NCI-H82 (cell line): ENCODE measurements at regions not wholly inside any gene's neighbourhood (a gene's known extent, or its start where the extent isn't known, plus 50 kb on each side); places are given as distances from the start of the nearest gene placed in this dataset.

Experiments
- DNase-seq: peaks from one replicate; lab custom pipeline; 2025; lab: John Stamatoyannopoulos, UW

DNA sequence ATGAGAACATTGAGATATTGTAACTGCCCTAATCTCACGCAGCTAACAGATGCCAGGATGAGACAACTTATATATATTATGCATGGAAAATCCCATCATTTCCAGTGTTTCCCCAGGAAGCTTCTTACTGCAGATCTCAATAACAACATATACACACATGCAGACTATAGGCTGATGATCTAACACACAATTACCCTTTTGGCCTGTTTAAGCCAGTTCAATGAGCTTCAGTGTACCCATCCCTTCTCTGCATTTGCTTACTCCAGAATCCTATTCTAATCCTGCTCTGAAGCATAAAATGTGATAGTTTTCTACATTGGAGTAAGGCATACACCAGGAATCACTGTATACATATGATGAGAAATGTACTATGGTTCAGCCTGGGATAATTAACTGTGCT lies 489.4 kb downstream of the SUCLA2 start:
- no peak for DNase-seq

DNA sequence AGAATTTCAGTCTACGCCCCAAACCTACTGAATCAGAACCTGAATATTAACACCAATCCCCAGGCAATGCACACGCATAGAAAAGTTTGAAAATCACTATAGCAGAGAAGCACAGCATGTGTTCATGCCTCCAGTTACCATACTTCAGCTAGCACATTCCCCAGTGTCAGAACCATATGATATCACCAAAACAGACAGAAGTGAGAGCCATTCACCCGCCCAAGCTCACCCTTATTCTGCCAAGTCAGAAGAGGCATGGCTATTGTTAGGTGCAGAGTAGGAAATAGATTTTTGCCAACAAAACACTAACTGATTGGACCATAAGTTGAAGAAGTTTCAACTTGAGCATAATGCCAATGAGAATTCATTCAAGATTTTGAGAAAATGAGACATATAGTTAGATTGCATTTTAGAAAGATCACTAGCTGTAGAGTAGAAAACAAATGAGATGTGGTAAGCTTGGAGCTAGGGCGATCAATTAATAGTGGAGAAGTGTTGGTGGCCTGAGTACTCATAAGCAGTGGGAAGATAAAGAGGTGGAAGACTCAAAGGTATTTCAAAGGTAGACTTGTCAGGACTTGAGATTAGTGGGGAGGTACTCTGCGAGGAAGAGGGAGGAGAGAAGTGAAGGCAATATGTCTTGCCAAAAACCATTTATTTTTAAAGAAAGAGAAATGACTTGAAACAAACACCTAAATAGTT lies 492.4 kb downstream of the SUCLA2 start:
- no peak for DNase-seq

DNA sequence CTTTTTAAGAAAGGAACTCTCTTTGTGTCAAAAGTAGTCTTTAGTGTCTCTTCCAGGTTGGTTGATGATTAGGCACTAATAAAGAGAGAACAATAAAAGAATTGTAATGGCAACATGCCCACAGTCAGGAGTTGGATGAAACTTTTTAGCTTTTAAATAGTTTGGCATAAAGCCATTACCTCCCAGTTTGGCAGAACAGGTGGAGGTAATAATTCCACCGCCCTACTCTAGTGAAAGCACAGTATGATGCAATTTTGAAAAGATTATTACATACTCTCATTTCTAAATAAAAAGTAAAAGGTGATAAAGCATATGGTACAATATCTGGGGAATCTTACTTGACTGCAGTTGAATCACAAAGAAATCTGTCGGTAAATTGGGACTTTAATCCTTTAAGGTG lies 497.6 kb downstream of the SUCLA2 start:
- DNase-seq, result no peak

DNA sequence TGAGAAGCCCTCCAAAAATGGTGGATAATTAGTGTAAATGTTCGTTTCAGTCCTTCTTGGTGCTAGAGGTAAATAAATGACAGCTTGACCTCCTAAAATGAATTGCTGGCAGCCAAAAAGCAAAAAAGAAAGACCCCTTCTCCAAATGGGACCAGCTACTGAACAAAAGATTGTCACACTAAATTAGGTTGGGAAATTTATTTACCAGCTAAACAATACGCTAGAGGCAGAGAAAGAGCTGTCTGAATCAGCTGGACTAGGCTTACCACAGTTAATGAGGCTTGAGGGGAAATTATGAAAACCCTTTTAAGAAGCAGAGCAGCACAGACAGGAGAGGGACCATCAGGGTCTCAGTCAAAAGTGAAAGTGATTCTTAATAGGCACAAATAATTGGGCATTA lies 498.9 kb downstream of the SUCLA2 start:
- DNase-seq, result no peak

DNA sequence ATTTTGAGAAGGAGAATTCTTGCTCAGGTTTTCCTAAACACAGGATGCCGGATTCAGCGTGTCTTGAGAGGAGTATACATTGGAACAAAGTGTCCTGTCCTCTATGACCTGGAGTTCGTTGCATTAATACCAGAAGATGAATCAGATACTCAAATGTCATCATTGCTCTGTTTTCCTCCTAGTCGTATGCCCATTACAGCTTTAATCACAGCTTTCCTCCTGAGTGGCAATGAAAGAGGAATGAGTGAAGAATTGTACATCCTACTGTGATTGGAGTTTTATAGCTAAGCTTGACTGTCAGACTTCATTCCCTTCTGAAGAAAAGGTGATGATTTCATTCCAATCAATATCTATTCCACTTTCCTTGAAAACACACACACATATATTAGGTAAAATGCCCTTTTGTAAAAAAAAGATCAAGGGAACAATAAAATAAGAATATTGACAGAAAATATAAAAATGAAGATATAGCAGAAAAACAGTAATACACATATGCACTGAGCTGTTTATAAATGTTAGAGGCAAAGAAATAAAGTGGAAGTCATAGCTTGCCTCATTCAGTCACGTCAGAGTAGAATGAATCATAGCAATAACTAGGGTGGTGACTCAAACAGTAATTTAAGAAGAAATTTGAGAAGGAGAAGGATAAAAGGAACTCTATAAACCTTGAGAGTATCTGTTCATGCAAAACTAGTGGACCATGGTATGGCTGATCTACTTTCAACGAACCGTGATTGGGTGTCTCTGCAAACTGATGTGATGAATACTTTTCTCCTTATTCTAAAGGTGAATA lies 501.5 kb downstream of the SUCLA2 start:
- no peak for DNase-seq

DNA sequence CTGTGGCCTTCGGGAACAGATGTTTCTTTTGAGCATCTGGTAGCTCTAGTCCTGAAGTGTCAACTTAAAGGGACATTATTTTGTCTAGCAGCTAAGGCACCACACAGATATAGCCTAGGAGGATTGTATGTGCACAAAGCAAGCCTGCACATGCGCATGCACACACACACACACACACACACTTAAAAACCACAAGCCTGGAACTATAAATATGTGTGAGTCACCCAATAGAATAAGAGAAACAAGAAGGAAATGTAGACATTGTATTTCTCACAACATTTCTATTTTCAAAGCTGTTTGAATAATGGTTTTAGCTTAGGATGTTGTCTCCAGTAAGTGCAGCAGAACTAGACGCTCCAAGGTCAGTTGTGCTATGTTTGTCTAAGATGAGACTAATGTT lies 516.5 kb downstream of the SUCLA2 start:
- no peak for DNase-seq

DNA sequence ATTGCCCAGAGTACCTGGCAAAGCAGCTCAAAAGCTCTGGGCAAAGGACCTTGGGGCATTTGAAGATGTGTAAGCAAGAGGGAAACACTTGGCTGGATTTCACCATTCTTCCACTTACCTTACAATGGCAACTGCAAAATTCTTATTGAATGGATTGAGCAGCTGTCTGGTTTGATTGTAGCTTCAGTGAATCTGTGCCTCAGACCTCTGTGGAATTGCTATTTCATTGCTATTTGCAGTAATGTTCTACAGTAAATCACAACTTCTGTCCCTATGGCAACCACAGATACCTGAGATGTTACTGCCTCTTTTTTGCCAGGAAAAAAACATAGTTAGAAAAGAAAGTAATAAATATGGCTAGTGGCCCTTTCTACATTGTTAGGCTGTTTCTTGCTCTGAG lies 519.5 kb downstream of the SUCLA2 start:
- DNase-seq, result no peak

DNA sequence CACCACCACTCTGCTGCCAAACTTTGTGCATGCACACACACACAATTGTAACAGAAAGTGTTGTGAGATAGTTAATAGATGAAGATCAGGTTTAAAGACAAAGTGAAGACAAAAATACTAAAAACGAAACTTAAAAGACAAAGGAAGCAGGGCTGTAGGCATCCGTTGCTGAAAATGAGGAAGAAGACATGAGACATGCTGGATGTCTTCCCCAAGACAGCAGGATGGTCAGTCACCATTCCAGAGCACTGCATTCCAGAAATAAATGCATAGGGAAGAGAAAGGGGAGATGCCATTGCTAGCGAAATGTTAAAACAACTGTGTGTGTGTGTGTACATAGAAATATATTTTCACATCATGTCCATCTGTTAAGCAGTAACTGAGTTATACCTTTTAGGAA lies 520.1 kb downstream of the SUCLA2 start:
- no peak for DNase-seq

DNA sequence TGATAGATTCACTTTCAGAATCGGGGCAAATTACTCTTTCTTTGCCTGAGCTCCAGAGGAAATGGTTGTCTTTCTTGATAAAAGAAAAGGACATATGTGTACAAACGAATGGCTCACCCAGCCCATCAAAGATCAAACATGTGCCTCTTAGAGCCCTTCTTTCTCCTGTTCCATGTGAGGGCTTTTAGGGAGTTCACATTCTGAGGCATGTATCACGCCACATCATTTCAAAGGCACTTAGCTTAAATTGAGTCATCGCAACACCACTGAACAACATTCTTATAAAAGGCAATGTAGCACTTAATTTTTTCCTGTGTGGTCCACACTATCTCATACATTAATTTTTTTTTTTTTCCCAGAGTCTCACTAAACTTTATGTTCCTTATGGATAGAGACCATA lies 521.0 kb downstream of the SUCLA2 start:
- no peak for DNase-seq

DNA sequence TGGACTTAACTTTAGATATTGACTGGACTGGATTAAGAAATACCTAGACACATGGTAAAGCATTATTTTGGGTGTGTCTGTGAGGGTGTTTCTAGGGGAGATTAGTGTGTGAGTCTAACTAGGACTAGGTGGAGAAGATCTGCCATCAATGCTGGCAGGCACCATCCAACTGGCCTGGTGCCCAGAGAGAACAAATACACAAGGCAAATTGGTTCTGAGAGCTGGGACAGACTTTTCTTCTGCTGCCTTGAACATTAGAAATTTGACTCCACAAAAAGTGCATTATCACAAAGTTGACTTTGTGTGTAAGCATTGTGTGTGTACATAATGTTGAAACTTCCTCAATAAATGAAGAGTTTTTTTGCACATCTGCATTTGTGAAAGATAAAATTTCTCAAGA lies 522.1 kb downstream of the SUCLA2 start:
- DNase-seq, result peak; percentile 38

DNA sequence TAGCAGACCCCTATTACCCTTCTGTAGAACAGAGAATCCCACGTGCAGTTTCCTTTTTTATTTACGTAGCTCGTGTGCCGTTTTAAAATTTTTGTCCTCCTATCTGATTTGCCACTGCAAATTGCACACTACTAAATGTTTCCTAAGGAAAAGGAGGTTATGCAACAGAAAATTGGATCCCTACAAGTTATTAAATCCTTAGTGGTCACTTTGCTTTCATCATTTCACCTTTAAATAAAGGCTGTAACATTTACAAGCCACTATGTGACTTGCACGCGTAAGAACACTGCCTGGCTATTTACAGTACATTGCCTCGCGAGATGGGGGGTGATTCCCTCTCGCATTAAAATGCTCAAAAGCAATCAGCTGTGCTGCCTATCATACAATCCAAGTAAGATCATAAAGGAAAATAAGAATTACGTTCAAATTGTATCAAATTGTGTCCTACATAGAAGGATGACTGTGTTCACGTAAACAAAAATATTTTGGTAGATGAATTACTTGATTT lies 525.6 kb downstream of the SUCLA2 start:
- peak; percentile 15 for DNase-seq

DNA sequence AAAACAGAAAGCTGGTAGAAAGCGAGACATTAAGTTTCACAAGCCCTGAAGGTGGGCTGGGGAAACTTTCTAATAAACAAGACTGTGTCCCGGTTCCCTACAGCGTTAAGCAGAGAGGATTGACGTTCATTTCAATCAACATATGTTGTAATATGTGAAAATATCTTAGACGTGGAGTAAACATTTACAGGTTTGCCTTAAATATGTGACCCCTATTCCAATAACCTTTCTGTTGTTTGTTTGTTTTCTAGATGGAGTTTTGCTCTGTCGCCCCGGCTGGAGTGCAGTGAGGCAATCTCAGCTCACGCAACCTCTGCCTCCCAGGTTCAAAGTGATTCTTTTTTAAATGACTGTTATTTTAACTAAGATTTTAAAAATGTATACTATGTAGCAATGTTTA lies 526.2 kb downstream of the SUCLA2 start:
- no peak for DNase-seq

DNA sequence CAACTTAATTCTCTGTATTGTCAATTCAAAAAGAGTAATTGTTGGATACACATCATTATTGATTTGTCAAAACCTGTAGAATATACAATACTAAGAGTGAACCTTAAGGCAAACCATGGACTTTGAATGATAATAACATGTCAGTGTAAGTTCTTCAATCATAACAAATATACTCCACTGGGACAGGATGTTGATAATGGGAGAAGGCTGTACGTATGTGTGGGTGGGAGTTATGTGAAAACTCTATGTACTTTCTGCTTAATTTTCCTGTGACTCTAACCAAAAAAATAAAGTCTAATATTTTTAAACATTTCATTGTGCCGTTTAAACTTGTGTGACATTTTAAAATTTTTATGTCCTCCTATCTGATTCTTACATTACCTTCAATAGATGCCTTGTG lies 526.7 kb downstream of the SUCLA2 start:
- DNase-seq, result no peak

DNA sequence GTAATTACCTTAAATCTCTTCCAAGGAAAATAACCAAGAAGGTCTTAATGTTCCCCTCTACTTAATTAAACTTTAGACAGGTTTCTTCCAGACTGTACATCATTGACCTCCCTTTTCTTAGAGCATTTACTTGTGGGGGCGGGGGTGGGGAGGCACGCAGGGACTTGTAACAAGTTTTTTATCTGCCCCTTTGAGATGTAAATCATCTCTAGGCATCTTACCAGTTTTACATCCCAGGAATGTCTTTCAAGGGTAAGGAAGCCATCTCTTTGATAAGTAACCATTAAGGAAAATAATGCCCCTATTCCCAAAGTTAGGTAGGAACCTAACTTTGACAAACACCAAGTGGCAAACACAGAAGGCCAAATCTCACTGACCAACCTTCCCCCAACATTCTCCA lies 528.6 kb downstream of the SUCLA2 start:
- DNase-seq, result no peak

DNA sequence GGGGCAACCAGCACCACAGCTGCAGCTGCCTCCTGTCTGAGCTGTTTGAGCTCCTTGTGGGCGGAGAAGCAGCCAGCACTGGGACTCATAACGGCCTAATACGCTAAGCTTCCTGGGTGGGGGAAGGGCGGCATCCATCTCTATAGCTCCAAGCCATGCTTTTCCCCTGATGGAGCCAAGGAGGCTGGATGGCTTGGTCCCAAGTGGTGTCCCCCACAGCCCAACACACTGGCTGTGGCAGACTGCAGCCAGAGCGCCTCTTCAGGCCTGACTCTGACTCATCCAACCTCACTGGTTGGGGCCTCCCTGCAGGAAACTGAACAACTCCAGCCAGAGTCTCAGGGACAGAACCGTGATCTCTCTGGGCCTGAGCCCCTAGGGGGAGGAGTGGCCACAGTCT lies 537.3 kb downstream of the SUCLA2 start:
- peak; percentile 65 for DNase-seq

DNA sequence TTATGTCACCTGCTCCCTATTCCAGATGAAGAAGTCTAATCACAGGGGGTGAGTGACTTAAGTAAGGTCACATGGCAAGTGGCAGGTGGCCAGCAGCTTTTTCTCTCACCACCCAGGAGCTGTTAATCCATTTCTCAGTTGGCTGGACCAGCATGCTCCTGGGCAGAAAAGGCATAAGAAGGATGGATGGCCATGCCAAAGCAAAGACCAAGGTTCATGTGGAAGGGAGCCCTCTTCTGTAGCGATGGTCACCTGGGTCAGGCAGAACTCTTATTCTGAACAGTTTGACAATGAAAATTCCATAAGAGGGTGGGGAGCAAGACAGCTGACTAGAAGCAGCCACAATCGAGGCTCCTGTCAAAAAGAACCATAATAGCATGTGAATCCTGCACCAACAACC lies 538.1 kb downstream of the SUCLA2 start:
- no peak for DNase-seq

DNA sequence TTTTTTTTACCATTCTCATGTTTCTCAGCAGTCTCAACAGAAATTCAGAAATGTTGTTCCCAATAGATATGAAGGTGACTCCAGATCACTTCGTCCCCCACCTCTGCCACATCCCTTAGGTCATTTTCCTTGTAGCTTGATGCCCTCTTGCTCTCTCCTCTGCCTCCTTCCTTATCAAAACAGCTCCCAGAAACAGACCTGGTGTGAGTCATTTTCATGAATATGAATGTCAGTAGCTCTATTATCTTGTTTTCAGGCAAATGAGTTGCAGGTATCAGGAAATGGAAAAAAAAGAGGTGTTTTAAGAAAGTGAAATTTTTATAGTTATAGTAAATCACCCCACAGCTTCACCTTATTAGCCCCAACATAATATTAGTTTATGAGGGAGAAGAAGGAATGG lies 539.3 kb downstream of the SUCLA2 start:
- no peak for DNase-seq

DNA sequence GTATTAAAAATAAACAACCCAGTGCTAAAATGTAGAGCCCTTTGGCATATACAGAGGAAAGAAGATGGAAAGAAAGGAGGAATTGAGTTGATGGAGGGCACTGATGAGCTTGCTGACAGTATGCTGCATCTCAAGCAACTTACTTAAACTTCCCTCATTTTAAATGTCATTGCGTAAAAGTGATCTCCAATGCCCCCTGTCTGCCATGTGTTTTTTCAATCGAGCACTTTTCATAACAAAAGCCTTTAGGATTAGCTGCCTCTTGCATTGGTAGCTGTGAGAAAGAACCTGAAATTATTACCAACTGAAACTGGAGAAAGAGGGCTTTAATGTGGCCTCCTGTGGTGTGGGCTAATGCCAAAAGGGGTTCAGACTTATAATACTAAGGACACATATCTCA lies 541.6 kb downstream of the SUCLA2 start:
- DNase-seq, result peak; percentile 23

DNA sequence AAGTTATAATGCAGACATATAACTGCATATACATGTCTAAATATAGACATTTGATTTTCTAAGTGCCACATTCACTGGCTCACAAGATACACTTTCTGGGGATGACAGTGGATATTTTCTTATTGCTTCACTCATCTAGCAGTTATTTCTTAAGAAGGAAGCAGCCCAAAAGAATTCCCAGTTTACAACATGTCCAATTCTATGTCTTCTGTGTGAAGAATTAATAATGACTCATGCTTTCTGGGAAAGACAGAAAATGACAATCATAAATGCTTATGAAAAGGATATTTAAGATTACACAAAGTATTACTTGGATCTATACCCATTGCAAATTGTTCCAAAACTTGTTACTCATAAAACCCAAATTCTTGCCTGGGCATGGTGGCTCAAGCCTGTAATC lies 543.4 kb downstream of the SUCLA2 start:
- no peak for DNase-seq

DNA sequence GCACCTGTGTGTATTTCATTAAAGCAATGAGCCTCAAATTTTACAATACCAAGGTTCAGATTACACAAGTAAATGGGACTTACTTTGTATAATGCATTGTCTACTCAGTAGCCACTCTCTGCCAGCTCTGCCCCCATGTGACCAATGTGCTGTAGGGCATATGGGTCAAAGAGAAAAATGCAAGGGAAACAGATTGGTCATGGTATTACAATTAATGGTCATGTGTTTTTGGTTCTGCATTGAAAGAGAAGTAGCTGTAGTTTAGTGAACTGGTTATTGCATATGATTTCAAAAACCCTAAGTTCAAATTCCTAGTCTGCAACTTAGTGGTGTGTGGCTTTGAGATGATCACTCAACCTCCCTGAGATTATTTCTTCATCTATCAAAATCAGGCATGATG lies 545.4 kb downstream of the SUCLA2 start:
- peak; percentile 7 for DNase-seq

DNA sequence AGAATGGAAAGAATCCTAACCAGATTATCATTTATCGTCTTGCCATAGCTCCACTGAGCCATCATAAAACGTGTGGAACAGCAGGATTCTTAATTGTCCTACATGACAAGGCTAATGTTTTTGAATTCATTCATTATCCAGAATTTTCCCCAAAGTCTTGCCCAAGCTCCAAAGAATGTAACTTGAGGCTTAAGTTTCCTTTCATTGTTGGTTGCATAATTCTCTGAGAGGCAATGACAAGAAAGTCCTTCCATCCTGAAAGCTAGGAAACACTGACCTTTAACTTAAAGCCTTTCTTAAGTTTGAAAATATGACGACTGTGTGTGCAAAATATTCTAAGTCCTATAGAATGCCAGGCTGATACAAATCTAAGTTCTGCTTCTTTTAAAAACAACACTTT lies 546.1 kb downstream of the SUCLA2 start:
- no peak for DNase-seq

DNA sequence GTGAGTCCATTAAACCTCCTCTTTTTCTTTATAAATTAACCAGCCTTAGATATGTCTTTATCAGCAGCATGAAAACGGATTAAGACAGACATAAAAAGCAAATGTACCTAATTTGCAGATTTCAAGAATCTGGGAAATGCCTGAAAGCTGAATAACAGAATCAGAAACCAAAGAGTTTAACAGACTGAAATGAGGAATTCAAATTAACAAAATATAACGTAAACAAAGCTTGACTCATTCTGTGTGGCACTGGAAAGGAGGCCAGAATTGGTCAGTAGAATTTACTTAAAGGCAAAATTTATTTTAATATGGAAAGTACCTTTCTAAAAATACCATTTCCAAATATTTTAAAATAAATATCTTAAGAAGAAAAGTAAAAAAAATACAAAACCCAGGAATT lies 540.6 kb upstream of the HTR2A start:
- no peak for DNase-seq

DNA sequence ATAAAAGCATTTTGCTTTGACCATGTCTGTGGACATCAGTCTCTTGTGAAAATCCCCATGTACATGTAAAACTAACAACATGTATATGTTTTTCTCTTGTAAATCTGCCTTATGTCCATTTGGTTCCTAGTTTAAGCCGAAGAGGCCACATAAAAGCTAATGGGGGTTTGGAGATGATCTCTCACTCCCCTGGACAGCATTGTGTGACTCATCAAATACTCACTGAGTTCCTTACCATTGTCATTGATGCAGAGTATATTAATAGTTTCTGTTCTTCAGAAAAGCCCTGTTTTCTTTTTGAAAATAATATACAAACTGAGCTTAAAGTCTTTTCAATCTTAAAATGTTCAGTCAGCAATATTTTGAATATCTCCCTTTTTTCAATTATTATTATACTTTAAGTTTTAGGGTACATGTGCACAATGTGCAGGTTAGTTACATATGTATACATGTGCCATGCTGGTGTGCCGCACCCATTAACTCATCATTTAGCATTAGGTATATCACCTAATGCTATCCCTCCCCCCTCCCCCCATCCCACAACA lies 536.7 kb upstream of the HTR2A start:
- DNase-seq, result no peak
